Activated T-helper 1 cell treated with anti-CD3 and anti-CD28 coated beads, Interleukin-12 subunit alpha, Interleukin-12 subunit beta, Interleukin-2, Interleukin-4 antibody, amounts not matched to agents 30 ng/mL and 10 ng/mL and 1 ng/mL, durations not matched to agents 14 hours and 24 hours and 36 hours (primary cell): ENCODE measurements at regions not wholly inside any gene's neighbourhood (a gene's known extent, or its start where the extent isn't known, plus 50 kb on each side); places are given as distances from the start of the nearest gene placed in this dataset.

Experiments
- DNase-seq: peaks from one replicate; pipeline ENCODE4 v3.0.0; 2021; ENCODE audit warnings: low spot score
- H3K27ac Mint-ChIP-seq: one replicate; pipeline ENCODE4 v1.8.0; 2021; ENCODE audit warnings: mild to moderate bottlenecking, mixed read lengths
- H3K27me3 Mint-ChIP-seq: one replicate; pipeline ENCODE4 v1.8.0; 2022; ENCODE audit warnings: mild to moderate bottlenecking, moderate library complexity, mixed read lengths; ENCODE audit not compliant: insufficient read depth
- H3K36me3 Mint-ChIP-seq: one replicate; pipeline ENCODE4 v1.8.0; 2021; ENCODE audit warnings: low read depth, mixed read lengths
- H3K4me1 Mint-ChIP-seq: one replicate; pipeline ENCODE4 v1.8.0; 2021; ENCODE audit warnings: low read depth, mixed read lengths
- H3K4me3 Mint-ChIP-seq: one replicate; pipeline ENCODE4 v1.8.0; 2021; ENCODE audit warnings: mild to moderate bottlenecking, moderate library complexity, mixed read lengths
- H3K9me3 Mint-ChIP-seq: one replicate; pipeline ENCODE4 v1.8.0; 2021; ENCODE audit warnings: mixed read lengths
- intact Hi-C: fragments of 100-400 bp; cut with micrococcal nuclease; formaldehyde crosslinking; loops from one replicate; pipeline ENCODE4 v1.15.1; 2024

DNA sequence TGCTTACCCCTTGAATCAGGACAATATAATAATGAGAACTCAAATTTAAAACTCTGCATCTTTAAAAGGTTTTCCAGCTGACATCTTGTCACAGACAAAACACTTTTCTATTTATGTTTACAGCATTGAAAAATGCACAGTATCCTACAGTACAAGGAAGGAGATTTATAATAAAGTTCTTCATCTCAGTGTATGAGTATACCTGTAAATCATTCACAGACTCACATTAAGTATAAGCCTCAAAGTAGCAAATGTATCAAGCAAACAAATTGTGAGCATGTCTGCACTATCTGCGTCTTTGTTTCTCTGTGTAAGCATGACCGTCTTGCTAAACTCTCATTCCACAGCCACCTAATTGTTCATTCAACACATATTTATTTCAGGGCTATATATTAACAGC lies 52.8 kb downstream of the PPP1R2C start:
- Mint-ChIP-seq H3K4me1 (no peaks in the 10 kb centered on the region), H3K36me3 (no peaks in the 10 kb centered on the region), H3K27me3 (no peaks in the 10 kb centered on the region), H3K4me3 (no peak overlapping the region), H3K27ac (no peak overlapping the region), H3K9me3 (no peaks in the 10 kb centered on the region)
- intact Hi-C loops = no loop called here
- DNase-seq = no peak

DNA sequence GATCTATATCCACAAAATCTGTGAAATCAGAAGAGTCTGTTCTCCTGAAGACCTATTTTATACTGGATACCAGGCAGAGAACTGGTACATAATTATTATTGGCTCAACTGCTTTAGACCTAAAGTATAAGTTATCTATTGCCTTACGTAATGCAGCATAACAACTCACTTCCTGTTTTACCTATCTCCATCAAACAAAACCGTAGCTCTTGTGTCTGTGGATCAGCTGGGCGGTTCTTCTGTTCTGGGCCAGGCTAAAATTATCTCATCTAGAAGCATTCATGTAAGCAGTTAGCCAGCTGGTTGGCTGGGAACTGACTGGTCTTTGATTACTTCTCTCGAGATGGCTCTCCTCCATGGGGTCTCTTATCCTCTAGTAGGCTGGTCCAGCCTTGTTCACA lies 57.8 kb downstream of the PPP1R2C start:
- Mint-ChIP-seq H3K27me3 (no peaks in the 10 kb centered on the region), H3K9me3 (no peaks in the 10 kb centered on the region), H3K4me3 (no peak overlapping the region), H3K27ac (no peak overlapping the region), H3K36me3 (no peaks in the 10 kb centered on the region), H3K4me1 (no peaks in the 10 kb centered on the region)
- DNase-seq = no peak
- intact Hi-C loops = no loop called here

DNA sequence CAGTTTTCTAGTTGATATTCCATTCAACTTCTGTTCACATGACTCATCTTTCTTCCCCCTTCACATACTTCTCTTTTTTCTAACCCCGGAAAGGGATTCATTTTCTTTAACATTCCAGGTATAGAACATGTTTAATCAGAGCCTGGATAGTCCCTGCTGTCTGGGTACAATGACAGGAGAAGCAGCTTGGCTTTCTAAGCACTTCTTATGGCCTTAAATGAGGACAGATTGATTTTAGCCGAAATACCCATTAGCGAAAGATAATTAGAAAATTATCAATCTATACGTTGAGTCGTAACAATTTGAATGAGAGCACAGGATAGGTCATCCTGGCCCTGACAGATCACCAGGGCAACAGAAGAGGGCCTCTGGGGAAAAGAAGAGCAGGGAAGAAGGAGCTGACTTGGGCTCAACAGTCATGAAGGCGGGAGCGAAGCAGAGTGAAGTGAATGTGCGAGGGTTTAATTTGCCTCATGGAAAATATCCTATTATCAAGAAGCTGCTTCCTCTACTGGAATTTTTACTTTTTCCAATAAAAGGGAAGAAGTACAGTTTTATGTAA lies 62.2 kb downstream of the PPP1R2C start:
- Mint-ChIP-seq H3K4me1 (no peaks in the 10 kb centered on the region), H3K27me3 (no peaks in the 10 kb centered on the region), H3K27ac (no peak overlapping the region), H3K9me3 (no peaks in the 10 kb centered on the region), H3K36me3 (no peaks in the 10 kb centered on the region), H3K4me3 (no peak overlapping the region)
- intact Hi-C loops = no loop called here
- no peak for DNase-seq

DNA sequence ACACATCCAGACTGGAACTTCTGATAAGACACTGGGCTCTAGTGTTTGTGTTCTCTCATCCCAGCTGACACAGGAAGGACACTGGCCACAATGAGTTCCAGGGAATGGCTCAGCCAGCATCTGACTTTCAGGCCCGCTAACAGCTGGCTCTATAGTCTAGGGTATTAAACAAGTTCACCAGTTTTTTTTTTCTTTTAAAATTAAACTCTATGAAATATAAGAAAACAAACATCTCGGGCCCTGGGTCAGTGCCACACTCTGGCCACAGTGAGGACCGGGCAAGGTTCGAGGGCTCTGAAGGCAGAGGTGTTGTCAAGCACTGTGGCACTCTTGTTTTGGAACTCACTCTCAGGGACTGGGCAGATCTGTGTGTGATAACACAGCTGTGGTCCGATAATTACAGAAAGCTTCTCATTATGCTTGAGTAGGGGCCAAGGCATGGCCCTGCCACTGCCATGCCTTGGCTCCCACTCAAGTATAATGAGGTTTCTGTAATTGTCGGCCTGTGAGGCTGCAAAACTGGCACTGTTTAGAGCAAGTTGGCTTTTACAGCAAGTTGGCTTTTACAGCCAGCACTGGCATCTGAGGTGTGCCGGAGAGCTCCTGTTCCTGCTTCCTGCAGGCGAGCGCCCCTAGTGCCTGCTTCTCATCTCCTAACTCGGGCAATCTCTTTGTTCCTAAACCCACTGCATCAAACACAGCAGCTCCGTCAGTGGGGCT lies 62.8 kb downstream of the PPP1R2C start:
- DNase-seq = no peak
- intact Hi-C loops = no loop called here
- no peaks in the 10 kb centered on the region for H3K9me3 Mint-ChIP-seq
- no peaks in the 10 kb centered on the region for H3K27me3 Mint-ChIP-seq
- H3K27ac Mint-ChIP-seq = no peak overlapping the region
- H3K4me3 Mint-ChIP-seq = no peak overlapping the region
- H3K4me1 Mint-ChIP-seq = no peaks in the 10 kb centered on the region
- H3K36me3 Mint-ChIP-seq = no peaks in the 10 kb centered on the region

- H3K36me3 Mint-ChIP-seq = no peaks in the 10 kb centered on the region
- H3K9me3 Mint-ChIP-seq = no peaks in the 10 kb centered on the region
- H3K4me3 Mint-ChIP-seq = no peak overlapping the region
- no peaks in the 10 kb centered on the region for H3K27me3 Mint-ChIP-seq
- H3K4me1 Mint-ChIP-seq = no peaks in the 10 kb centered on the region
- intact Hi-C loops = no loop called here
- H3K27ac Mint-ChIP-seq = no peak overlapping the region
- no peak for DNase-seq
Observed at GRCh38 chrX:42710452-42710851, 67.5 kb downstream of the PPP1R2C start.

DNA sequence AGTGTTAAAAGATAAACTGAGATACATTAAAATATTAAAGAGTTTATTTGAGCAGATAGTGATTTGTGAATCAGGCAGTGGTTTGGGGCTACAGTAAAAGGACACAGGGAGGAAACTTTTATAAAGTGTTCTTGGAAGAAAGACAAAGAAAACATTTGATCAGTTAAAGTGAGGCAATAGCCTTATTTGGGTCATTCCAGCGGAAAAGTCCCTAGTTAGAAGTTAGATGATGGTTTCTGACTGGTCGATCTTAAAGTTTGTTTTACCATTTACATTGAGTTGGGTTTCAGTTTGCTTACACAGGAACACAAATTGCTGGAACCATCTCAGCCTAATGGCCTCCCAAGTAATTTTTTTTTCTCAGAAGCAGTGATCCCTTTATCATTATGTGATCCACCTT lies 69.7 kb downstream of the PPP1R2C start:
- no peak for DNase-seq
- intact Hi-C loops = no loop called here
- H3K4me3 Mint-ChIP-seq = no peak overlapping the region

DNA sequence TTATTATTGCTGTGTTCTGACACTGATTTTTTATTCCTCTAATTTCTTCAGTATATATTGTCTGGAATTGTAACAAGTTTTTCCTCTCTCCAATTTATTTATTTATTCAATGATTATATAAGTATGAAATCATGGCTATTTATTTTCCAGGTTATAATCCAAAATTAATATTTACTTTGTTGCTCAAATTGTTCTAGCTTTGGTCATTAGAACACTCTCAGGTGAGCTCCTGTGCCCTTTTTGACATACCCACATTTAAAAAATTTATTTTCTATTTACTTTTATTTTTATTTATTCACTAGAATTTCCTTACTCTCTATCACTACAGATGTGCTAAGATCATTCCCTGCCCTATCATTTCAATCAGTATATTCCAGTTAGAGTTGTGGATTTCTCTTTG lies 70.2 kb downstream of the PPP1R2C start:
- Mint-ChIP-seq H3K27me3 (no peaks in the 10 kb centered on the region), H3K4me1 (peaks cover 6% of the 10 kb centered on the region), H3K9me3 (peaks cover under 1% of the 10 kb centered on the region), H3K36me3 (no peaks in the 10 kb centered on the region), H3K27ac (no peak overlapping the region), H3K4me3 (no peak overlapping the region)
- no peak for DNase-seq
- intact Hi-C loops = no loop called here

More for the DNA sequence above, 69.7 kb downstream of the PPP1R2C start:
- no peaks in the 10 kb centered on the region for H3K9me3 Mint-ChIP-seq
- no peaks in the 10 kb centered on the region for H3K27me3 Mint-ChIP-seq
- peaks cover 6% of the 10 kb centered on the region for H3K4me1 Mint-ChIP-seq
- no peak overlapping the region for H3K27ac Mint-ChIP-seq
- H3K36me3 Mint-ChIP-seq = no peaks in the 10 kb centered on the region

GRCh38 chrX:42704454-42704853 lies 73.5 kb downstream of the PPP1R2C start:
- DNase-seq = no peak

GRCh38 chrX:42697544-42697943 lies 80.4 kb downstream of the PPP1R2C start:
- intact Hi-C loops = no loop called here
- peaks cover 1% of the 10 kb centered on the region for H3K9me3 Mint-ChIP-seq
- H3K27ac Mint-ChIP-seq = no peak overlapping the region
- no peak overlapping the region for H3K4me3 Mint-ChIP-seq
- no peak for DNase-seq
- H3K36me3 Mint-ChIP-seq = no peaks in the 10 kb centered on the region
- H3K27me3 Mint-ChIP-seq = no peaks in the 10 kb centered on the region
- H3K4me1 Mint-ChIP-seq = no peaks in the 10 kb centered on the region

More at GRCh38 chrX:42704454-42704853, 73.5 kb downstream of the PPP1R2C start:
- no peak overlapping the region for H3K27ac Mint-ChIP-seq
- H3K4me3 Mint-ChIP-seq = no peak overlapping the region
- no peaks in the 10 kb centered on the region for H3K27me3 Mint-ChIP-seq
- intact Hi-C loops = no loop called here
- H3K9me3 Mint-ChIP-seq = peaks cover 4% of the 10 kb centered on the region
- peaks cover 6% of the 10 kb centered on the region for H3K4me1 Mint-ChIP-seq
- H3K36me3 Mint-ChIP-seq = no peaks in the 10 kb centered on the region

- intact Hi-C loops = no loop called here
- Mint-ChIP-seq H3K27ac (no peak overlapping the region), H3K27me3 (no peaks in the 10 kb centered on the region), H3K4me3 (no peak overlapping the region), H3K4me1 (no peaks in the 10 kb centered on the region), H3K36me3 (no peaks in the 10 kb centered on the region), H3K9me3 (no peaks in the 10 kb centered on the region)
- no peak for DNase-seq
Observed at GRCh38 chrX:42696536-42697124, 81.3 kb downstream of the PPP1R2C start.

DNA sequence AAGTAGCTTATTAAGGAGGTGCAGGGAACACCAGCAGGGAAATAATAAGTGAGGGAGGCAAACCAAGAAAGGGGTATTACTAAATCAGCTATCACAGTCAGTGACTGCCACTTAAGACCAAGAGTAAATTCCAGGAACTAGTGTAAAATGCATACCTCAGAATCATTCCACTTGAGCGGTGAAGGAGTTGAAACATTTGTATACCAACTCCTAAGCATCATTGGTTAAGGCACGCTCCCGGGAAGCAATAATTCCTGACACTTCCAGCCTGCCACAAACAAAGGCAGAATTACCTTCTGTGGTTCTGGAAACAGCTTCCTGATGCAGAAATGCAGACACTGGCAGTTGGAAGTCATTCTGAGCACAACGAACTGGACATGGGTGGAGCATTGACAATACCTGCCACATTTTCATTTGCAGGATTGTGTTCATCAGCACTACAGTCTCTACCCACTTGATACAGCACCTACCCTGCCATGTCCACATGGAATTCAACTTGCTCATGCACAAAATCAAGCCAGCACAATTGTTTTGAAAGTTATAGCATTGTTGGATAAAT lies 82.1 kb downstream of the PPP1R2C start:
- no peaks in the 10 kb centered on the region for H3K4me1 Mint-ChIP-seq
- no peaks in the 10 kb centered on the region for H3K27me3 Mint-ChIP-seq
- no peaks in the 10 kb centered on the region for H3K9me3 Mint-ChIP-seq
- no peak overlapping the region for H3K27ac Mint-ChIP-seq
- intact Hi-C loops = no loop called here
- H3K36me3 Mint-ChIP-seq = no peaks in the 10 kb centered on the region
- no peak overlapping the region for H3K4me3 Mint-ChIP-seq
- DNase-seq = no peak

DNA sequence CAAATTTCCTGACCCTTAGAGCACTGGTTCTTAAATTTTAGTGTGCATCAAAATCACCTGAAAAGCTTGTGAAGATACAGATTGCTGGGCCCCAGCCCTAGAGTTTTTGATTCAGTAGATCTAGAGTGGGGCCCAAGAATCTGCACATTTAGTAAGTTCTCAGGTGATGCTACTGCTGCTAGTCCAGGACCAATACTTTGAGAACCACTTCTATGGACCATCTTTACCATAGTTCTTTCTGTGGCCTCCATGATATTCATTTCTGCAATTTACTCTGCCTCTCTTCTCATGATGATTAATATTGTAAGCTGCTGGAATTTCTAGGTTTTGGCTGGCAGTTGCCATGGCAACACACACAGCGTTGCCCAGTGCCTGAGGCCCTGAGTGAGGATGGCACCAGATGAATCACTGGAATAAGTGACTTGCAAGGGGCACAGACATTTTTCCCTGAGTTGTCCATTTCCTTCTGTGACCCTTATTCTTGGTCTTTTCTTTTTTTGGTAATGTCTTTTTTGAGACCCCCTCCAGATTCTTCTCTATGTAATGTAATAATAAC lies 83.6 kb downstream of the PPP1R2C start:
- no peaks in the 10 kb centered on the region for H3K4me1 Mint-ChIP-seq
- DNase-seq = no peak
- intact Hi-C loops = no loop called here
- no peaks in the 10 kb centered on the region for H3K36me3 Mint-ChIP-seq
- no peak overlapping the region for H3K4me3 Mint-ChIP-seq
- H3K27ac Mint-ChIP-seq = no peak overlapping the region
- no peaks in the 10 kb centered on the region for H3K9me3 Mint-ChIP-seq
- no peaks in the 10 kb centered on the region for H3K27me3 Mint-ChIP-seq

- Mint-ChIP-seq H3K36me3 (no peaks in the 10 kb centered on the region), H3K4me1 (no peaks in the 10 kb centered on the region), H3K27me3 (no peaks in the 10 kb centered on the region), H3K4me3 (no peak overlapping the region), H3K9me3 (peaks cover 4% of the 10 kb centered on the region), H3K27ac (no peak overlapping the region)
- intact Hi-C loops = no loop called here
- no peak for DNase-seq
Observed at GRCh38 chrX:42691196-42691595, 86.8 kb downstream of the PPP1R2C start.
